AG09309 (cell line): ENCODE measurements at regions not wholly inside any gene's neighbourhood (a gene's known extent, or its start where the extent isn't known, plus 50 kb on each side); places are given as distances from the start of the nearest gene placed in this dataset.
A peak's percentile ranks its signal among the peaks of the same experiment; 100 is the strongest.

Experiments used
- DNase-seq: peaks from one replicate; pipeline ENCODE4 v3.0.0-alpha.2; 2010; ENCODE audit warnings: low read depth
- H3K4me3 ChIP-seq: 2 replicates; pipeline ENCODE4 v1.5.1; 2011; ENCODE audit warnings: mild to moderate bottlenecking, low read depth, low read length, moderate library complexity; ENCODE audit not compliant: control insufficient read depth
- CTCF ChIP-seq: IDR thresholded peaks from 2 replicates; pipeline ENCODE4 v1.5.1; 2011; ENCODE audit warnings: mild to moderate bottlenecking, low read depth, low read length, inconsistent platforms; ENCODE audit not compliant: insufficient read depth, control insufficient read depth; ENCODE audit errors: missing control alignments

GRCh38 chr11:70694371-70694770 lies 296.0 kb downstream of the CTTN start:
- H3K4me3 ChIP-seq = no peak overlapping the region
- DNase-seq = no peak
- no peak for TF ChIP-seq CTCF

GRCh38 chr11:70695086-70695960 lies 297.0 kb downstream of the CTTN start:
- H3K4me3 ChIP-seq = no peak overlapping the region
- no peak for TF ChIP-seq CTCF
- peak; percentile 7 for DNase-seq

- H3K4me3 ChIP-seq = no peak overlapping the region
- no peak for DNase-seq
- no peak for TF ChIP-seq CTCF
Observed at GRCh38 chr11:70696076-70696475, 297.7 kb downstream of the CTTN start.

- no peak for DNase-seq
- TF ChIP-seq CTCF = no peak
- no peak overlapping the region for H3K4me3 ChIP-seq
Observed at GRCh38 chr11:70696564-70696963, 298.2 kb downstream of the CTTN start.

GRCh38 chr11:70697701-70698100 lies 299.4 kb downstream of the CTTN start:
- no peak overlapping the region for H3K4me3 ChIP-seq
- TF ChIP-seq CTCF = no peak

GRCh38 chr11:70698871-70699270 lies 300.5 kb downstream of the CTTN start:
- no peak for DNase-seq
- no peak overlapping the region for H3K4me3 ChIP-seq
- no peak for TF ChIP-seq CTCF

More at GRCh38 chr11:70697701-70698100, 299.4 kb downstream of the CTTN start:
- no peak for DNase-seq
